HepG2 (cell line): ENCODE measurements at regions not wholly inside any gene's neighbourhood (a gene's known extent, or its start where the extent isn't known, plus 50 kb on each side); places are given as distances from the start of the nearest gene placed in this dataset.

Source experiments
- AKNA ChIP-seq: sonication (generic); formaldehyde crosslinking; IDR thresholded peaks from 2 replicates; pipeline ENCODE4 v1.4.0; 2020; ENCODE audit warnings: missing genetic modification reagents, borderline replicate concordance
- DRAP1 ChIP-seq: IDR thresholded peaks from 2 replicates; pipeline ENCODE4 v1.6.1; 2016; ENCODE audit warnings: missing genetic modification reagents, missing compliant biosample characterization
- DZIP1 ChIP-seq: sonication (generic); formaldehyde crosslinking; IDR thresholded peaks from 2 replicates; pipeline ENCODE4 v1.5.0; 2020; ENCODE audit warnings: mild to moderate bottlenecking, missing genetic modification reagents
- GATAD2A ChIP-seq: IDR thresholded peaks from 2 replicates; pipeline ENCODE4 v1.6.1; 2016
- HDAC2 ChIP-seq: sonication (generic); formaldehyde crosslinking; IDR thresholded peaks from 2 replicates; pipeline ENCODE4 v1.4.0; 2020; ENCODE audit warnings: missing genetic modification reagents
- HOMEZ ChIP-seq: IDR thresholded peaks from 2 replicates; pipeline ENCODE4 v1.6.1; 2016; ENCODE audit warnings: low read depth
- KLF13 ChIP-seq: sonication (generic); formaldehyde crosslinking; IDR thresholded peaks from 2 replicates; pipeline ENCODE4 v1.4.0; 2020; ENCODE audit warnings: mild to moderate bottlenecking, missing genetic modification reagents
- KLF15 ChIP-seq: sonication (generic); formaldehyde crosslinking; IDR thresholded peaks from 2 replicates; pipeline ENCODE4 v1.8.1; 2023; ENCODE audit warnings: borderline replicate concordance, mild to moderate bottlenecking, inconsistent platforms, missing genetic modification reagents, mixed read lengths
- KLF6 ChIP-seq: IDR thresholded peaks from 2 replicates; pipeline ENCODE4 v1.8.0; 2016; ENCODE audit warnings: missing biosample characterization, missing genetic modification reagents
- MXD4 ChIP-seq: IDR thresholded peaks from 2 replicates; pipeline ENCODE4 v1.6.1; 2016; ENCODE audit warnings: mild to moderate bottlenecking, missing biosample characterization, missing genetic modification reagents
- RAD21 ChIP-seq: fragments of 450-650 bp; formaldehyde crosslinking; IDR thresholded peaks from 2 replicates; pipeline ENCODE4 v1.5.0; 2020; ENCODE audit warnings: mild to moderate bottlenecking
- SP140L ChIP-seq: sonication (generic); formaldehyde crosslinking; IDR thresholded peaks from 2 replicates; pipeline ENCODE4 v1.4.0; 2020; ENCODE audit warnings: missing genetic modification reagents, borderline replicate concordance
- SP2 ChIP-seq: sonication (generic); formaldehyde crosslinking; IDR thresholded peaks from 2 replicates; pipeline ENCODE4 v1.5.1; 2020; ENCODE audit warnings: mild to moderate bottlenecking, missing genetic modification reagents
- TRIM22 ChIP-seq: fragments of 450-650 bp; IDR thresholded peaks from 2 replicates; pipeline ENCODE4 v1.6.1; 2017
- ZFY ChIP-seq: sonication (generic); formaldehyde crosslinking; IDR thresholded peaks from 2 replicates; pipeline ENCODE4 v1.4.0; 2020; ENCODE audit warnings: missing genetic modification reagents
- ZKSCAN8 ChIP-seq: IDR thresholded peaks from 2 replicates; pipeline ENCODE4 v1.6.1; 2016; ENCODE audit warnings: borderline replicate concordance, missing genetic modification reagents, missing compliant biosample characterization
- ZMYM3 ChIP-seq: sonication (generic); formaldehyde crosslinking; IDR thresholded peaks from 2 replicates; pipeline ENCODE4 v1.5.1; 2020; ENCODE audit warnings: mild to moderate bottlenecking, missing genetic modification reagents
- ZNF136 ChIP-seq: sonication (generic); formaldehyde crosslinking; IDR thresholded peaks from 2 replicates; pipeline ENCODE4 v1.8.1; 2022; ENCODE audit warnings: low read depth, mild to moderate bottlenecking, moderate library complexity, missing genetic modification reagents
- ZNF543 ChIP-seq: sonication (generic); formaldehyde crosslinking; IDR thresholded peaks from 2 replicates; pipeline ENCODE4 v1.4.0; 2020; ENCODE audit warnings: mild to moderate bottlenecking, missing genetic modification reagents
- ZNF607 ChIP-seq: sonication (generic); formaldehyde crosslinking; IDR thresholded peaks from 2 replicates; pipeline ENCODE4 v1.5.1; 2020; ENCODE audit warnings: missing genetic modification reagents, mild to moderate bottlenecking, borderline replicate concordance

- TF ChIP-seq AKNA (CRISPR knock-in tag) (no peak), ZKSCAN8 (no peak), ZNF607 (no peak), ZMYM3 (CRISPR knock-in tag) (peak; percentile 78), MXD4 (CRISPR knock-in tag) (no peak), SP2 (CRISPR knock-in tag) (no peak), RAD21 (CRISPR knock-in tag) (no peak), ZNF136 (no peak), KLF13 (CRISPR knock-in tag) (no peak), GATAD2A (CRISPR knock-in tag) (peak; percentile 55; the same call in 1 of the 2 replicates), TRIM22 (no peak), DZIP1 (CRISPR knock-in tag) (no peak), SP140L (no peak), ZFY (CRISPR knock-in tag) (no peak), KLF15 (CRISPR knock-in tag) (no peak), HDAC2 (CRISPR knock-in tag) (peak; percentile 61), ZNF543 (no peak), DRAP1 (CRISPR knock-in tag) (peak; percentile 30; the same call in 1 of the 2 replicates), KLF6 (CRISPR knock-in tag) (no peak; the same call in 1 of the 2 replicates), HOMEZ (CRISPR knock-in tag) (peak; percentile 28; the same call in 1 of the 2 replicates)
Measured at GRCh38 chr21:39020751-39021477, 162.3 kb downstream of the PSMG1 start (continued).
